T-helper 1 cell treated with Interleukin-12 subunit alpha and Interleukin-12 subunit beta and Interleukin-4 antibody, amounts not matched to agents 30 ng/mL and 1 ng/mL, for 36 hours (primary cell): ENCODE measurements at regions not wholly inside any gene's neighbourhood (a gene's known extent, or its start where the extent isn't known, plus 50 kb on each side); places are given as distances from the start of the nearest gene placed in this dataset.

Experiments
- intact Hi-C: fragments of 100-400 bp; cut with micrococcal nuclease; formaldehyde crosslinking; loops from one replicate; pipeline ENCODE4 v1.15.1; 2024

DNA sequence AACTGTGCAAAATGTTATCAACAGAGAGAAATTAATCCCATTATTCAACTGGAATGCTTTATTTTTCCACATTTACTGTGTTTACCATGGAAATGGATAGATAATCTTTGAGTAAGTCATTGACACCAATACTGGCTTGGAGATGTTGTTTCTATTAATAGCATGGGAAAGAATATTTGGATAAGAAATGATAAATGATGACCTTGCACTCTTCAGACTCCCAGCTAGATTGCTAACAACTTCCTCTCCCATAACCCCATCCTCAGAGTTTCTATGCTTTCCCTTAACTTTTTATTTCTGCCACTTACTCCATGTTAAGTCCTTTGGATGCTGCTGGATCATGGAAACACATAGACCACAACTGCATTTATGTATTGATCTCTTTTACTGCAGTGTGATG is 182.5 kb downstream of the FNDC1 start:
- intact Hi-C loops: no loop called here

GRCh38 chr6:159349915-159350314 is 180.7 kb downstream of the FNDC1 start:
- intact Hi-C loops: no loop called here

- intact Hi-C loops: no loop called here
Observed at GRCh38 chr6:159343709-159344108, 174.5 kb downstream of the FNDC1 start.

DNA sequence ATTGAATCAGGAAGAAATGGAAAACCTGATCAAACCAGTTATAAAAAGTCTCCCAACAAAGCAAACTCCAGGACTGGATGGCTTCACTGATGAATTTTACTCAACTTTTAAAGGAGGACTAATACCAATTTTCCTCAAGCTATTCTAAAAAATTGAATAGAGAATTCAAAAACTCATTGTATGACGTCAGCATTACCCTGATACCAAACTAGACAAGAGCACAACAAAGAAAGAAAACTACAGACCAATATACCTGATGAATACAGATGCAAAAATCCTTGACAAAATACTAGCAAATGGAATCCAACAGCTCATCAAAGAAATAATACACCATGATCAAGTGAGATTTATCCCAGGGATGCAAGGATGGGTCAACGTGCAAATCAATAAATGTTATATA is 172.9 kb downstream of the FNDC1 start:
- intact Hi-C loops: no loop called here

DNA sequence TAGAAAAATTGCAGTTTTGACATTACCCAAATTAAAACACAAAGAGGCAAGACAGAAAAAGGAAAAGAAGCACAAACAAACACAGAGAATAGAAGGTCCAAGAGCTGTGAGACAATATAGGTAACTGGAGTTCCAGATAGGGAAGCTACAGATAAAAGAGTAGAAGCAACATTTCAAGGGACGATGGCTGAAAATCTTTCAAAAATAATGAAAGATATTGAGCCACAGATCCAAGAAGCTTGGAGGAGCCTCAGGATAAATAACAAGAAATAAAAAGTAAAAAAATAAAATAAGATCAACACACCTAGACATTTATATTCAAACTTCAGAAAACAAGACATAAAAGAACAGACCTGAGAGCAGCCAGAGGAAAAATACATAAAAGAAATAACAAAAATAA is 164.9 kb downstream of the FNDC1 start:
- intact Hi-C loops: no loop called here

GRCh38 chr6:159331451-159331850 is 162.3 kb downstream of the FNDC1 start:
- intact Hi-C loops: no loop called here

DNA sequence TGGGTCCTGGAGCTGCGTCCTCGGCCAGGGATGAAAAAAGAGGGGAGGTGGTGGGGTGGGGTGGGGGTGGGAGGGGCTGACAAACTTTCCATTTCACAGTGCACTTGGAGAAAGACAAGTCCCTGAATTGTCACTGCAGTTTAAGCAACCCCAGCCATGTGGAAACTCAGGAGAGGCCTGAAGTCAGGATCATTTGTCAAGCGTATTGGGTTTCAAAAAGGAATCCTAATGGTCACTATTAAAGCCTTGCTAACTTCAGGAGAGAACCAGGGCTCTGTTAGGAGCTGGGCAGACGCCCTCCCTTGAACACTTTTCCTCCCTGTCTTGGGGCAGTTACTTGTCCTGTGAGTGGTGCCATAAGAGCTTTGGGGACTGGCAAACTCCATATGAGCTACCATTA is 159.9 kb downstream of the FNDC1 start:
- intact Hi-C loops: no loop called here

- intact Hi-C loops: no loop called here
Observed at GRCh38 chr6:159328052-159328451, 158.9 kb downstream of the FNDC1 start.

DNA sequence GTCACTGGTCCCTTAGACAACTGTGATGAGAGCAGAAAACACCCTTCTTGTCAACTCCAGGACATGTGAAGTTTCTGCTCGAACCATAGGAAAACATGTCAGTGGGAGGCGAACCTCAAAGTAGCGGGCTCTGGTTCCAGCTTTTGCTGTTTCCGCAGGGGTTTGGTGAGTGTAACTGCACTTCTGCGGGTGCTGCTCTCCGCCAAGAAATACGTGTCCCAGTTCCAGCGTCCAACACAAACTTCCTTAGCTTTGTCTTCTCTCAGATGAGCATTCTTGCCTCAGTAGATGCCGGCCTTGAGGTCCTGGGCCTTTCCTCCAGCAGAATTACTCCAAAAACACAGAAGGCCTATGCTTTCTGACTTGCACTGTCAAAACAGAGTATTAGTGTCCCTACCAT is 156.3 kb downstream of the FNDC1 start:
- intact Hi-C loops: no loop called here

DNA sequence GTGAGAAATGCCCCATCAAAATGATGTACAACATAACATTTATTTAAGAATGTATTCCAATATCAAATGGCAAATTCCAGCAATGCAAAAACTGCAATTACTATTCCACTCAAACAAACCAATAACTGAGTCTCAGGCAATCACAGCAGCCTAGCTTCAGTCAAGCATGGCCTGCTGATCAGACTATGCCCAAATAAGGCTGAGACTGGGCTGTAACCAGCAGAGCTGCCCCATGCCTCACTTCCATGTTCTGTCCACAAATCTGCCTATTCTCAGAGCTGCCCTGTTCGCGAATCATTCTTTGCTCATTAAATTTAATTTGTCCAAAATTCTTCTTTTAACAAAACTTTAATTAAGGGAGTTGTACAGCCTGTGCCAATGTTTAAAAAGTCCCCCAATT is 155.4 kb downstream of the FNDC1 start:
- intact Hi-C loops: no loop called here
